NB4 (cell line): ENCODE measurements at regions not wholly inside any gene's neighbourhood (a gene's known extent, or its start where the extent isn't known, plus 50 kb on each side); places are given as distances from the start of the nearest gene placed in this dataset.
"Not testable (repeated sequence)": the region's sequence is repeated elsewhere in the genome, so short reads cannot be mapped to it uniquely, and the experiment has no call there.

ENCODE experiments used
- CTCF ChIP-seq: IDR thresholded peaks from one replicate; pipeline ENCODE4 v1.5.1; 2012; ENCODE audit warnings: low read depth, low read length
- POLR2A ChIP-seq: IDR thresholded peaks from 2 replicates; pipeline ENCODE4 v1.6.1; 2011; ENCODE audit warnings: mild to moderate bottlenecking; ENCODE audit not compliant: insufficient read length; ENCODE audit errors: extremely low read depth

- not testable (repeated sequence) for TF ChIP-seq CTCF, POLR2A
Observed at GRCh38 chr10:30131369-30131768, 72.0 kb upstream of the JCAD start.
